GM18526 (cell line): ENCODE measurements at regions not wholly inside any gene's neighbourhood (a gene's known extent, or its start where the extent isn't known, plus 50 kb on each side); places are given as distances from the start of the nearest gene placed in this dataset.

Source experiments
- POLR2A ChIP-seq: IDR thresholded peaks from 3 replicates; pipeline ENCODE4 v1.6.1; 2011; ENCODE audit not compliant: insufficient read length; ENCODE audit errors: extremely low read depth

GRCh38 chr2:58644451-58644850, 403.3 kb upstream of the FANCL start:
- TF ChIP-seq POLR2A = no peak

GRCh38 chr2:58641001-58641400, 399.9 kb upstream of the FANCL start:
- TF ChIP-seq POLR2A = no peak

- no peak for TF ChIP-seq POLR2A
Observed at GRCh38 chr2:58640042-58640441, 398.9 kb upstream of the FANCL start.

DNA sequence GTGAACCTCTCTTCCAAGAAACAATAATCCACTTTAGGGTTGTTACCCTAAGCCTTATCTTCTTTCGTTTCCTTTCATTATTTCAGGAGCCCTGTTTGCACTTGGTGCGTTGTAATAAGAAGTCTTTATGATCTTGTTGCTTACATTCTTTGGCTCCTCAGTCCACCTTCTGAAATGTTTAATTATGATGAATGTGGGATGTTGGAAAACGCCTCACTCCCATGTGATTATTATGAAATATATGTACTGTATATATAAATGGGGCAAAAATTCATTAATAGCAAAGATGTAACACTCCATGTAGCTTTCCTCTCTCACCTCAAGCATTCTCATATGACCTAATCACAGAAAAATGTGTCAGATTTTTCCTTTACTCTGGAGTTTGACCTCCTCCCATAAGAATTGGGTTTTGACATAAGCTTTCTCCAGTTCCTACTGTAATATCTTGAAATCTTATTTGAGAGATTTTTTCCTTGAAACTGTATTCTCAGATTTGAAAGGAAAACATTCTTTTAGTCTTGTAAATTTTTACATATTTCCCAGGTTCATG, 397.2 kb upstream of the FANCL start:
- no peak for TF ChIP-seq POLR2A

DNA sequence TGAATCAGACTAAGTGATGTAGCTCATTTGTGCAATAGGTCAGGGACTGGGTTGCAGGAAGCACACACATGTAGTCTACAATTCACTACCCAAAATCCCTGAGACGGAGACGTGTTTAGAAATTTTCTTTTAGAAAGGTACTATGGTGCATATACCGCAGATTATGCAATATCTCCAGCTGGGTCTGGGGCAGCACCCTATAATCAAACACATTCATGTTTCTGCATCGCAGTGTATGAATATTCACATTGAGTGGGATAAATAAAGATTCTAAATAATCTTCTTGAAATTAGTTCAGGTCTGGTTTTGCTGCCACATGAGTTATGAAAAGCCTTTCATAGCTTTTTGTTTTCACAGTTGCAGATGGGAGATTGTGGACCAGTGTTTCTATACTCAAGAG, 395.7 kb upstream of the FANCL start:
- no peak for TF ChIP-seq POLR2A

GRCh38 chr2:58635801-58636375, 394.8 kb upstream of the FANCL start:
- TF ChIP-seq POLR2A = no peak

DNA sequence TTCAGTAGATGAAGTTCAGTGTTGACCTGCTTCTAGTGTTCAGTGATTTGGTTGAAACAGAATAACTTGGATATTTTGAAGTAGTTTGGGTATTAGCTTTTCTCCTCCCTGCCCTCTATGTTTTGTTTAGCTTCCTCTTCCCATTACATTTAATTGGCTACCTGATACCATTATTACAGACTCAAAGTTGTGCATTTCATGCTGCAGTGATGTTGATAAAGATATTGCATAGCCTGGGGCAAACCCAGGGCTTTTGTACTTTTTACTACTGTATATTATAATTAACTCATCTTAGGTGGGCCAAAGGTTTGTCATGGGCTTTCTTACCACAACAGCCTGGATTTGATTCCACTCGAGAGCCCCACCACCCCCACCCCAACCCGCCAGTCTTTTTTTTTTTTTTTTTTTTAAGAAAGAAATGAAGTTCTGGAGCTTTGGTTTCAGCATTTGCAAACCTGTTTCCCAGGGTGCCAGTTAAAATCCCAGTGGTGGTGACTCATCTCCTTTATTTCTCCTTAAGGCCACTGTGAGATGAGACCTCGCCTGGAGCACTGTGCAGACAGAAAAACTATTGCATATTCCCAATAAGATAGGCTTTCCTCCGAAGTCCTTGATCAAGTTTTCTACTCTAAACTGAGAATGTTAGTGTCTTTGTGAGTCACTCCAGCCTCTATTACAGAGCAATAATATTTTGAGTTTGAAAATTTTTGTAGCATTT, 393.7 kb upstream of the FANCL start:
- TF ChIP-seq POLR2A = no peak

DNA sequence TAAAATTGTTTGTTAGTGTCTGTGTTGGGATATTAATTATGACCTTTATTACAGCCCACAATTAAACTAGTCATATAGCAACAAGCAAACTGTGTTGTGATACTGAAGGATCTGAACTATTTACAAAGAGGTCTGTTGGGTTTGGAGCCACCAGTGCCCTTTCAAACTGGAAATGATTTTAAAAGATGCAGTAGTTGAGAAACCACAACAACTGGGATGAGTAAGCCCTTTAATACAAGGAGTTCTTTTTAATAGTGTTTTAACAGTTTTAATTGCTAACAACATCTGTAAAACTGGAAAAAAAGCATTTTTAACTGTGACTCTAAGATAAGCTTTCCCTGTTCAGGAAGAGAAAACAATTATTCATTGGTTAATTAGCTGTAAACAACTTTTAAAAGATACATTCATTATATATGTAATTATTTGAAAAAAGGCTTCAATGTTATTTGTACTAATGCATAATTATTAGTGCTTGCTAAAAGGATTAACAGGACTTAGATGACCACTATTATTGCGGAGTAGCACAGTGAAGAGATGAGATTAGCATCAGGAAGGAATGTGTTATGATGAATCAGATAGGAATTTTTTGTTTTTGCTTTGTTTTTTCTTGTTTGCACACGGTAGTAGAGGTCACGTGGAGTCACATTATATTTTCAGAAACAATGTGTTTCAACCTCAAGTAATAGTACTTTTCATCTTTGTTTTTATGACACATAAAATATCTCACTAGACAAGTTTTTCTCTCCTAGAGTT, 392.7 kb upstream of the FANCL start:
- no peak for TF ChIP-seq POLR2A

- no peak for TF ChIP-seq POLR2A
Observed at GRCh38 chr2:58631986-58632385, 390.9 kb upstream of the FANCL start.

DNA sequence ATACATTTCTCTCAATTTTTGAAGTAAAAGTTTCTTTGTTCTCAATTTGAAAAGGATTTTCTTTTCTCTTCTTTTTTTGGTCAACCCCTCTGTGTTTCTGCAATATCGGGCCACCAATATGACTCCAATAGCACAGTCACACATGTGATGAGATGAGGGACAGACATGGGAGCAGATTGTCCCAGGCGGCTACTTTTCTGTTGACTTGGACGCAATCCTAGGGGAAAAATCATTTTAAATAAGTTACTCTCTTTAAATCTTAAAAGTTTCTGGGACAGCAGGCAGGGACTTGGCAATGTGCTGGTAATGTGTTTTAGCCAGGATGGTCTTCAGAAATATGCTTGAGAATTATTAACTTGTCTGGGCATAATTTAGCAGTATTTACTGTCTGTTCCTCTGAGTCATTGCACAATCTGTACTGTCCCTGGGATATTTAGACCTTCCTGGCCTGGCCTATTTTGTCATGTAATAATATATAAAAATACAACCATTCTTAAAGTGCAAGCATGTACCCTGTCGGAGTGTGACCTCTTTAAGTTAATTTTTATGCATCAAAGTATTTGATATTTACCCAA, 388.5 kb upstream of the FANCL start:
- no peak for TF ChIP-seq POLR2A

- no peak for TF ChIP-seq POLR2A
Observed at GRCh38 chr2:58620896-58621295, 379.8 kb upstream of the FANCL start.

- no peak for TF ChIP-seq POLR2A
Observed at GRCh38 chr2:58620093-58620492, 379.0 kb upstream of the FANCL start.

GRCh38 chr2:58616961-58617360, 375.8 kb upstream of the FANCL start:
- no peak for TF ChIP-seq POLR2A

DNA sequence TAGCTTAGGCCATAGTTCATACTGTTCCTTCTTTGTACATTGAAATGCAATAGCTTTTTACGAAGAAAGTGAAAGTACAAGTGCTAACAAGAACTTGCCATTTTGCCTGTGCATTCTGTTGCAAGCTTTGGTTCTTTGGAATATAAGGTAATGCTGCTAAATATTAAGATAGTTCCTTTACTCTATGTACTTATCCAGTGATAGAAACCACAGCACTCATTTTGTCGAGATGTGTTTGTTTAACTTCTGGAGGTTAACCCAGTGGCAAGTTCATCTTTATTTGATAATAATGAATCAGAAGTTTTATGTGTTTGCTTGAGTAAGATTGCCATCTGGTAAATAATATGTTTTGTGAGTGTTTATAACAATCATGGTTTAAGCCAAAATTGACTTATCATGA, 373.1 kb upstream of the FANCL start:
- no peak for TF ChIP-seq POLR2A

- no peak for TF ChIP-seq POLR2A
Observed at GRCh38 chr2:58612973-58613372, 371.8 kb upstream of the FANCL start.

- no peak for TF ChIP-seq POLR2A
Observed at GRCh38 chr2:58609326-58609725, 368.2 kb upstream of the FANCL start.
